Kasumi-1 (cell line): ENCODE measurements at regions not wholly inside any gene's neighbourhood (a gene's known extent, or its start where the extent isn't known, plus 50 kb on each side); places are given as distances from the start of the nearest gene placed in this dataset.
"Not testable (repeated sequence)": the region's sequence is repeated elsewhere in the genome, so short reads cannot be mapped to it uniquely, and the experiment has no call there.

Experiments used
- DNase-seq, 2 experiments: peaks; one replicate each; lab custom pipeline; 2025; lab: John Stamatoyannopoulos, UW

- no peak for DNase-seq
Observed at GRCh38 chr4:137468836-137469235, 63.5 kb downstream of the PCDH18 start.

- DNase-seq = no peak
Observed at GRCh38 chr4:137467537-137467936, 64.8 kb downstream of the PCDH18 start.

GRCh38 chr4:137463377-137464003, 68.8 kb downstream of the PCDH18 start:
- no peak for DNase-seq

GRCh38 chr4:137455647-137456321, 76.5 kb downstream of the PCDH18 start:
- no peak for DNase-seq

- DNase-seq = no peak
Observed at GRCh38 chr4:137454767-137455166, 77.5 kb downstream of the PCDH18 start.

- no peak for DNase-seq
Observed at GRCh38 chr4:137452799-137453198, 79.5 kb downstream of the PCDH18 start.

GRCh38 chr4:137451172-137451825, 81.0 kb downstream of the PCDH18 start:
- DNase-seq = no peak

GRCh38 chr4:137448402-137448801, 83.9 kb downstream of the PCDH18 start:
- DNase-seq = no peak

GRCh38 chr4:137446071-137446470, 86.2 kb downstream of the PCDH18 start:
- DNase-seq = no peak

GRCh38 chr4:137443031-137443800, 89.1 kb downstream of the PCDH18 start:
- no peak for DNase-seq

- DNase-seq = no peak
Observed at GRCh38 chr4:137432446-137433311, 99.6 kb downstream of the PCDH18 start.

GRCh38 chr4:137430171-137430570, 102.1 kb downstream of the PCDH18 start:
- no peak for DNase-seq

- DNase-seq = no peak
Observed at GRCh38 chr4:137427411-137427810, 104.9 kb downstream of the PCDH18 start.

- DNase-seq = no peak
Observed at GRCh38 chr4:137425281-137425680, 107.0 kb downstream of the PCDH18 start.

- DNase-seq = no peak
Observed at GRCh38 chr4:137422666-137423065, 109.6 kb downstream of the PCDH18 start.

GRCh38 chr4:137421796-137422195, 110.5 kb downstream of the PCDH18 start:
- peak; percentile 51 to 60 for DNase-seq

GRCh38 chr4:137420901-137421396, 111.3 kb downstream of the PCDH18 start:
- DNase-seq = no peak

GRCh38 chr4:137417676-137418075, 114.6 kb downstream of the PCDH18 start:
- no peak for DNase-seq

- no peak for DNase-seq
Observed at GRCh38 chr4:137414802-137415201, 117.5 kb downstream of the PCDH18 start.

- DNase-seq = no peak
Observed at GRCh38 chr4:137408527-137409177, 123.6 kb downstream of the PCDH18 start.

- not testable (repeated sequence) for DNase-seq
Observed at GRCh38 chr4:137405833-137406232, 126.5 kb downstream of the PCDH18 start.
